HFFc6 (cell line): ENCODE measurements at regions not wholly inside any gene's neighbourhood (a gene's known extent, or its start where the extent isn't known, plus 50 kb on each side); places are given as distances from the start of the nearest gene placed in this dataset.

Source experiments
- DNase-seq: peaks from one replicate; pipeline ENCODE4 v3.0.0-alpha.2; 2018
- H3K27ac Mint-ChIP-seq: 2 replicates; pipeline ENCODE4 v1.8.0; 2020; ENCODE audit warnings: mild to moderate bottlenecking, mixed read lengths
- H3K27me3 Mint-ChIP-seq: 2 replicates; pipeline ENCODE4 v1.8.0; 2021; ENCODE audit warnings: mild to moderate bottlenecking, moderate library complexity, mixed read lengths; ENCODE audit not compliant: insufficient read depth
- H3K36me3 Mint-ChIP-seq: 2 replicates; pipeline ENCODE4 v1.8.0; 2021; ENCODE audit warnings: low read depth, mixed read lengths
- H3K4me1 Mint-ChIP-seq: 2 replicates; pipeline ENCODE4 v1.8.0; 2020; ENCODE audit warnings: low read depth, mixed read lengths
- H3K4me3 Mint-ChIP-seq: 2 replicates; pipeline ENCODE4 v1.8.0; 2020; ENCODE audit warnings: mild to moderate bottlenecking, moderate library complexity, mixed read lengths
- H3K9me3 Mint-ChIP-seq: 2 replicates; pipeline ENCODE4 v1.8.0; 2020; ENCODE audit warnings: mild to moderate bottlenecking, mixed read lengths
- TF ChIP-seq, protein P1 (sequence below): fragments of 200-600 bp; sonication (generic); IDR thresholded peaks from 2 replicates; pipeline ENCODE4 v1.5.0; 2021; ENCODE audit warnings: antibody characterized with exemption, mild to moderate bottlenecking

- Mint-ChIP-seq H3K9me3 (no peaks in the 10 kb centered on the region), H3K4me1 (peaks cover 7% of the 10 kb centered on the region), H3K27ac (no peak overlapping the region), H3K27me3 (no peaks in the 10 kb centered on the region; the same call in 1 of the 2 replicates), H3K4me3 (no peak overlapping the region), H3K36me3 (no peaks in the 10 kb centered on the region)
- TF ChIP-seq, protein P1, sequence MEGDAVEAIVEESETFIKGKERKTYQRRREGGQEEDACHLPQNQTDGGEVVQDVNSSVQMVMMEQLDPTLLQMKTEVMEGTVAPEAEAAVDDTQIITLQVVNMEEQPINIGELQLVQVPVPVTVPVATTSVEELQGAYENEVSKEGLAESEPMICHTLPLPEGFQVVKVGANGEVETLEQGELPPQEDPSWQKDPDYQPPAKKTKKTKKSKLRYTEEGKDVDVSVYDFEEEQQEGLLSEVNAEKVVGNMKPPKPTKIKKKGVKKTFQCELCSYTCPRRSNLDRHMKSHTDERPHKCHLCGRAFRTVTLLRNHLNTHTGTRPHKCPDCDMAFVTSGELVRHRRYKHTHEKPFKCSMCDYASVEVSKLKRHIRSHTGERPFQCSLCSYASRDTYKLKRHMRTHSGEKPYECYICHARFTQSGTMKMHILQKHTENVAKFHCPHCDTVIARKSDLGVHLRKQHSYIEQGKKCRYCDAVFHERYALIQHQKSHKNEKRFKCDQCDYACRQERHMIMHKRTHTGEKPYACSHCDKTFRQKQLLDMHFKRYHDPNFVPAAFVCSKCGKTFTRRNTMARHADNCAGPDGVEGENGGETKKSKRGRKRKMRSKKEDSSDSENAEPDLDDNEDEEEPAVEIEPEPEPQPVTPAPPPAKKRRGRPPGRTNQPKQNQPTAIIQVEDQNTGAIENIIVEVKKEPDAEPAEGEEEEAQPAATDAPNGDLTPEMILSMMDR = no peak
- no peak for DNase-seq
Observed at GRCh38 chr1:101109791-101110190, 84.2 kb upstream of the DPH5 start.

GRCh38 chr1:101108111-101108500, 82.5 kb upstream of the DPH5 start:
- H3K4me3 Mint-ChIP-seq = no peak overlapping the region
- H3K36me3 Mint-ChIP-seq = no peaks in the 10 kb centered on the region
- no peak for DNase-seq
- H3K4me1 Mint-ChIP-seq = peaks cover 7% of the 10 kb centered on the region
- TF ChIP-seq, protein P1 = no peak
- H3K27me3 Mint-ChIP-seq = no peaks in the 10 kb centered on the region; the same call in 1 of the 2 replicates
- no peaks in the 10 kb centered on the region for H3K9me3 Mint-ChIP-seq
- no peak overlapping the region for H3K27ac Mint-ChIP-seq

GRCh38 chr1:101107496-101108110, 82.0 kb upstream of the DPH5 start:
- no peaks in the 10 kb centered on the region for H3K36me3 Mint-ChIP-seq
- peaks cover 7% of the 10 kb centered on the region for H3K4me1 Mint-ChIP-seq
- no peak overlapping the region for H3K27ac Mint-ChIP-seq
- H3K27me3 Mint-ChIP-seq = no peaks in the 10 kb centered on the region; the same call in 1 of the 2 replicates
- TF ChIP-seq, protein P1 = no peak
- no peak overlapping the region for H3K4me3 Mint-ChIP-seq
- no peaks in the 10 kb centered on the region for H3K9me3 Mint-ChIP-seq
- DNase-seq = no peak

- TF ChIP-seq, protein P1 = no peak
- Mint-ChIP-seq H3K36me3 (no peaks in the 10 kb centered on the region), H3K9me3 (no peaks in the 10 kb centered on the region), H3K4me1 (peaks cover 16% of the 10 kb centered on the region), H3K27ac (no peak overlapping the region), H3K4me3 (no peak overlapping the region), H3K27me3 (no peaks in the 10 kb centered on the region)
- peak; percentile 27 for DNase-seq
Observed at GRCh38 chr1:101105877-101106276, 80.3 kb upstream of the DPH5 start.

DNA sequence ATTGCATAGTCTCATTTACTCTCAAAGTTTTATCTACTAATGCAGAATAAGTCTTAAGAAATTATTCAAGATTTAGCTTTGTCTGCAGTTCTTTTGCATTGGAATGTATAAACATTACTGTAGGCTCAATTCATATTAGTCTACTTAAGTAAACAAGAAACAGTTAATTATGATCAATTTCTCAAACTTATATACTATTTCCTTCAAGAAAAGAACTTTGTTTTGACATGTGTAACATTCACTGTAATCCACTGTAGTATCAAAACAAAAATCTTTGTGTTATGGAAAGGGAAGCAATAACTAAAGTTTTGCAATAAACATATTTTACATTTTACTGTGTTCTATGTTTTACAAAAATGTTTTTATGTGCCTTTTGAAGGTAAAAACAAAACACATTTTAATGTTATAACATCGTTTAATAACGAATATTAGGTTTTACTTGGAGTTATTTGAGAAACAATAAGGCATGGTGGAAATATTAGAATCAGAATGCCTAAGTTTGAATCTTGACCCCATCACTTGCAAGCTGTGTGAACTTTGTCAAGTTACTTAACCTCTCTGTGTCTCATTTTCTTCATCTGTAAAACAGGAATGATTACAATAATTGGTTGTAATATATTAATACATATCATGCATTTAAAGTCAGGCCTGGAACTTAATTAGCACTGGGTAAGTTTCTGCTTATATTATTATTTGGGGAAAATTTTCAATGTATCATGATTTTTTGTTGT, 77.0 kb upstream of the DPH5 start:
- Mint-ChIP-seq H3K27me3 (no peaks in the 10 kb centered on the region), H3K36me3 (no peaks in the 10 kb centered on the region), H3K27ac (no peak overlapping the region), H3K4me3 (no peak overlapping the region), H3K9me3 (no peaks in the 10 kb centered on the region), H3K4me1 (peaks cover 17% of the 10 kb centered on the region)
- DNase-seq = no peak
- TF ChIP-seq, protein P1 = no peak
